Activated CD4-positive, alpha-beta T cell treated with anti-CD3 and anti-CD28 coated beads, Interleukin-2, amount 50 U/mL, for 4 hours (primary cell): ENCODE measurements at regions not wholly inside any gene's neighbourhood (a gene's known extent, or its start where the extent isn't known, plus 50 kb on each side); places are given as distances from the start of the nearest gene placed in this dataset.

Experiments
- DNase-seq, 2 experiments: peaks; one replicate each; pipeline ENCODE4 v3.0.0-alpha.2; 2020

- DNase-seq = no peak
Observed at GRCh38 chr6:18785810-18786490, 398.8 kb downstream of the RNF144B start.

GRCh38 chr6:18792866-18793265, 405.7 kb downstream of the RNF144B start:
- DNase-seq = no peak

GRCh38 chr6:18795726-18796125, 408.6 kb downstream of the RNF144B start:
- no peak for DNase-seq

GRCh38 chr6:18820725-18821124, 433.6 kb downstream of the RNF144B start:
- DNase-seq = no peak

- DNase-seq = no peak
Observed at GRCh38 chr6:18823782-18824386, 436.7 kb downstream of the RNF144B start.

GRCh38 chr6:18829272-18829870, 442.2 kb downstream of the RNF144B start:
- DNase-seq = no peak

GRCh38 chr6:18835976-18836375, 448.8 kb downstream of the RNF144B start:
- DNase-seq = no peak

- no peak for DNase-seq
Observed at GRCh38 chr6:18837013-18837412, 449.9 kb downstream of the RNF144B start.

- DNase-seq = no peak
Observed at GRCh38 chr6:18842534-18842933, 455.4 kb downstream of the RNF144B start.

GRCh38 chr6:18845896-18846295, 458.7 kb downstream of the RNF144B start:
- DNase-seq = no peak

- no peak for DNase-seq
Observed at GRCh38 chr6:18846327-18846726, 459.2 kb downstream of the RNF144B start.

- DNase-seq = no peak
Observed at GRCh38 chr6:18861204-18861603, 474.1 kb downstream of the RNF144B start.

GRCh38 chr6:18883268-18883667, 496.1 kb downstream of the RNF144B start:
- no peak for DNase-seq

GRCh38 chr6:18883851-18884250, 496.7 kb downstream of the RNF144B start:
- no peak for DNase-seq

GRCh38 chr6:18893540-18894269, 506.6 kb downstream of the RNF144B start:
- DNase-seq = no peak

- DNase-seq = no peak
Observed at GRCh38 chr6:18897350-18897749, 510.2 kb downstream of the RNF144B start.

GRCh38 chr6:18904681-18905080, 517.5 kb downstream of the RNF144B start:
- DNase-seq = no peak

GRCh38 chr6:18920701-18921100, 533.6 kb downstream of the RNF144B start:
- no peak for DNase-seq

GRCh38 chr6:18931086-18931485, 543.9 kb downstream of the RNF144B start:
- DNase-seq = no peak

GRCh38 chr6:18958146-18958545, 571.0 kb downstream of the RNF144B start:
- no peak for DNase-seq

- no peak for DNase-seq
Observed at GRCh38 chr6:18961566-18961965, 574.4 kb downstream of the RNF144B start.

- DNase-seq = no peak
Observed at GRCh38 chr6:18962361-18962905, 575.3 kb downstream of the RNF144B start.

- DNase-seq = no peak
Observed at GRCh38 chr6:18963439-18963838, 576.3 kb downstream of the RNF144B start.
